LNCAP (cell line): ENCODE measurements at regions not wholly inside any gene's neighbourhood (a gene's known extent, or its start where the extent isn't known, plus 50 kb on each side); places are given as distances from the start of the nearest gene placed in this dataset.

ENCODE experiments used
- TF ChIP-seq, protein P1 (sequence below): fragments of 450-650 bp; IDR thresholded peaks from 2 replicates; pipeline ENCODE4 v1.5.1; 2017; ENCODE audit warnings: mild to moderate bottlenecking

DNA sequence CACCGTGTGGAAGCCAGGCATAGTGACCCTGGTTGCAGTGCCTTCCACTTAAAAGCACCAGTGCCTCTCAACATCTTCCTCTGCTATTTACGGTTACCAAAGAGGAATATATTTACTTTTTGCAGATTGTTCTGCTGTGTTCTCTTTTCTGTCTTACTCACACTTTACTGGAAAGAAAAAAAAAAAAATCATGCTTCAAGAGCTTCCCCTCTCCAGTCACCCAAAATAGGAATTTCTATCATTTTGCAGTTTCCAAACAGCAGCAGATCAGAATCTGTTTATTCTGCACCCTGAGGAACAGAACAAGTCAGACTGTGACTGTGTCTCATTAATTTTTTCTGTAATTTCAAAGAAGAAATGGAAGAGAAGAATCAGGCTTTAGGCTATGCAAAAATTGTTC is 96.1 kb downstream of the KCNJ2 start:
- TF ChIP-seq, protein P1, sequence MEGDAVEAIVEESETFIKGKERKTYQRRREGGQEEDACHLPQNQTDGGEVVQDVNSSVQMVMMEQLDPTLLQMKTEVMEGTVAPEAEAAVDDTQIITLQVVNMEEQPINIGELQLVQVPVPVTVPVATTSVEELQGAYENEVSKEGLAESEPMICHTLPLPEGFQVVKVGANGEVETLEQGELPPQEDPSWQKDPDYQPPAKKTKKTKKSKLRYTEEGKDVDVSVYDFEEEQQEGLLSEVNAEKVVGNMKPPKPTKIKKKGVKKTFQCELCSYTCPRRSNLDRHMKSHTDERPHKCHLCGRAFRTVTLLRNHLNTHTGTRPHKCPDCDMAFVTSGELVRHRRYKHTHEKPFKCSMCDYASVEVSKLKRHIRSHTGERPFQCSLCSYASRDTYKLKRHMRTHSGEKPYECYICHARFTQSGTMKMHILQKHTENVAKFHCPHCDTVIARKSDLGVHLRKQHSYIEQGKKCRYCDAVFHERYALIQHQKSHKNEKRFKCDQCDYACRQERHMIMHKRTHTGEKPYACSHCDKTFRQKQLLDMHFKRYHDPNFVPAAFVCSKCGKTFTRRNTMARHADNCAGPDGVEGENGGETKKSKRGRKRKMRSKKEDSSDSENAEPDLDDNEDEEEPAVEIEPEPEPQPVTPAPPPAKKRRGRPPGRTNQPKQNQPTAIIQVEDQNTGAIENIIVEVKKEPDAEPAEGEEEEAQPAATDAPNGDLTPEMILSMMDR, result no peak

DNA sequence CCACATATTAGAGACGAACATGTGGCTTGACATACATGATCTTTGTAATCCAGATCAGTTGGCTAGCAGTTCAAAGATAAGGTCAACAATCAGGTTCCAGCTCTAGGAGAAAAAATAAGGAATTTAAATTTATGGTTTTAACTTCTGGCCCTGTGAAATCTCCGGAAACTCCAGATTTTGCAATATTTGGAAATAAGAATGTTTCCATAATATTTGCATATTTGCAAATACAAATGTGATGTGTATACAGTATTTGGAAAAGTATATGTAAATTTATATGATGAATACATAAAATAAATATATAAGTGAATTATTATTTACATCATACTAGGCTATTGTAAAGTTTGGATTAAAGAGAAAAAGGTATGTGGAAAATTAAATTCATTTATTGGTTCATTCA is 97.1 kb downstream of the KCNJ2 start:
- TF ChIP-seq, protein P1, result no peak

DNA sequence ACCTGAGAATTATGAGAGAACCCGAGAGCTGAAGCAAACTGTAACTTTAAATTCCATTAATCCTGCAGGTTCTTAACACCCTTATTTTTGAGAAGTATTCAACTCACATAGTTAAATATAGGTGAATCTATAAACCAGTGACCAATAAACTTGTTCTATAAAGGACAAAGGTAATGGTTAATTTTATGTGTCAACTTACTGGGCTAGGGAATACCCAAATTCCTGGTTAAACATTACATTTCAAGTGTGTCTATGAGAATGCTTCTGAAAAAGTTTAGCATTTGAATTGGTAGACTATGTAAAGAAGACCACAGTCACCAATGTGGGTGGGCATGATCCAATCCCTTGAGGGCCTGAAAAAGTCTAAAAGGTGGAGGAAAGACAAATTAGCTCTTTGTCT is 99.1 kb downstream of the KCNJ2 start:
- TF ChIP-seq, protein P1, result no peak

DNA sequence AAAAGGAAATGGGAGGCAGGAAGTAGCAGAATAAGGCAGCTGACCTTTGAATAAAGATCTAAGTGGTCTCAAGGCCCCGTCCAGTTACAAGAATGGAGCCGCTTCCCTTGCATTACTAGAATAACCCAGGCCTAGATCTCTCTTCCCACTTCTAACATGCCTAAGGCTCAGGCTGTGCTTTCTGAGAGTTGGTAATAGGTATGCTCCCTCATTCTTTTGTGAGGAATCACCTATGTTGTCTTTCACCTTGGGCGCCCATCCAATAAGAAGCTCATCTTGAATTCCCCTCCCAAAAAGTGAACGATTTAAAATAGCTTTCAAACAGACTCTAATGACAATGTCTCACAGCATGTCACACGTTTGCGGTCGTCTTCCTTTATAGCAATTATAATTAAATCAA is 101.2 kb downstream of the KCNJ2 start:
- TF ChIP-seq, protein P1, result no peak

DNA sequence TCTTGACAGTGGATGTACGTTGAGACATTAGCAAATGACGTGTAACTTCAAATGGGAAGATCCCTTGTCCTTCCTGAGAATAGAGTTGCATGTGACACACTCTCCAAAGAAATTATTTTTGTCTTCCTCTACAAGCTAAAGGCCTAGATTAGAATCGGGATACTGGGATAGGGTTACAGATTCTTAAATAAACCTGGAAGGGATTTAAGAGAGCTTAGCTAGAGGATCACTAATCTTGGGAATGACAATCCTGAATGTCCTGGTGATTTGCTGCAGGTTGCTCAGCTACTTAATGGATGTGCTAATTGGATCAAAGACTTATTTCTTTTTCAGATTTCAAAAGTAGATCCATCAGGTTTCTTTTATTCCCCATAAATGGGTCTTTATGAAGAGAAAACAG is 101.9 kb downstream of the KCNJ2 start:
- TF ChIP-seq, protein P1, result no peak

DNA sequence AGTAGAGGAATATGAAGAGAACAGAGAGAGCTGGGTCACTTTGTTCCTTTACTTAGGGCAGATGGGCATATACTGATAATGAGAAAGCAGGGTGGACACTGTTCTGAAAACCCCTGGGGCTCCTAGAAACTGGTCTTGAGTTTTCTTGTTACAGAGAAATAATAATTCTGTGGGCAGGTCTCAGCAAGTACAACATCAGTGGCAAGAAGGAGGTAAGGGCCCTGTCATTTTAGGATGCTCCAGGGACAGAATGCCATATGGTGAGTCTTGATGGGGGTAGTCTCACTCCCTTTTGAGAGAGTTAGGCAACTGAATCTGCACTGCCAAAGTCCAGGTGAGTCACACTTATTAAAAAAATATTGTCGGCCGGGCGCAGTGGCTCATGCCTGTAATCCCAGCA is 102.3 kb downstream of the KCNJ2 start:
- TF ChIP-seq, protein P1, result no peak

DNA sequence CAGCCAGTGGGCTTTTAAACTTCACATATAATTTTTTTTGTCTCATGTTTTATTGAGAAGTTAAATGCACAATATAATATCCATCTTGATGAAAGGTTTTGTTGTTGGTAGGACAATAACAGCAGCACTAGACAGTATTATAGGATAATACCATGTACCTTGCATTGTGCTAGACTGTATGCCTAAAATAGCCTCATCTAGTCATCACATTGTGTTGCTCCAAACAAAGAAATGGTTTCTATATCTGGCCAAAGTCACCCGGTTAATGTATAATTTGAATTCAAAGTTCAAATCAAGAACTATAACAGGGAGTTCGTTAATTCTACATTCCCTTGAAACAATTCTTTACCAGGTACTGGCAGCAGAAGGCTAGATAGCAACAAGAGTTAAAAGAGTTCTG is 104.9 kb downstream of the KCNJ2 start:
- TF ChIP-seq, protein P1, result no peak

DNA sequence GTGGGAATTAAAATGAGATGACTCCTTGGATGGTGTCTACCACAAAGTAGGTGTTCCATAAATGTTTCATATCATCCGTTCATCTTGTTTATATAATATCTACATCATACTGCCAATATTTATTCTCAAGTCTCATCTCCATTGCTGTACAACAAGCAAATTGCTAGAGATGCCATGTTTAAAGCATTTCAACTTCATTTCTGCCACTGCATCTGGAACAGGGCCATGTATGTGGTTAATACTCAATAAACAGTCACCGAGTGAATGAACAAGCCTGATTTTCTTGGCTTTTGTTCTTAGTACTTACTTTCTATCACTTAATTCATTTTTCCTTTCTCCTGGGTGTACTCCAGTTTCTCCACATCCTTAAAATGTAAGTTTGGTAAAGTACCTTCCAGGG is 107.6 kb downstream of the KCNJ2 start:
- TF ChIP-seq, protein P1, result no peak
